Ectodermal cell (in vitro differentiated cells): ENCODE measurements at regions not wholly inside any gene's neighbourhood (a gene's known extent, or its start where the extent isn't known, plus 50 kb on each side); places are given as distances from the start of the nearest gene placed in this dataset.
"Not testable (repeated sequence)": the region's sequence is repeated elsewhere in the genome, so short reads cannot be mapped to it uniquely, and the experiment has no call there.

ENCODE experiments used
- H3K27ac ChIP-seq: 2 replicates; pipeline ENCODE4 v1.7.0; 2013; ENCODE audit warnings: mild to moderate bottlenecking, low read depth, low read length; ENCODE audit not compliant: insufficient read depth, poor library complexity, severe bottlenecking
- H3K27me3 ChIP-seq: 2 replicates; pipeline ENCODE4 v1.7.0; 2013; ENCODE audit warnings: mild to moderate bottlenecking, low read length; ENCODE audit not compliant: insufficient read depth, control insufficient read depth, poor library complexity, severe bottlenecking
- H3K36me3 ChIP-seq: one replicate; pipeline ENCODE4 v1.7.0; 2013; ENCODE audit warnings: low read length; ENCODE audit not compliant: control insufficient read depth, insufficient read depth
- H3K4me1 ChIP-seq: one replicate; pipeline ENCODE4 v1.7.0; 2013; ENCODE audit warnings: low read length; ENCODE audit not compliant: control insufficient read depth, insufficient read depth
- H3K4me3 ChIP-seq: 2 replicates; pipeline ENCODE4 v1.7.0; 2013; ENCODE audit warnings: low read depth, low read length, control low read depth; ENCODE audit not compliant: insufficient read depth
- H3K9me3 ChIP-seq: 2 replicates; pipeline ENCODE4 v1.7.0; 2013; ENCODE audit warnings: mild to moderate bottlenecking, low read length, moderate library complexity; ENCODE audit not compliant: control insufficient read depth
- WGBS, 2 experiments: methylation state at CpG; one replicate each; pipeline ENCODE4 v1.1.7; 2013; ENCODE audit warnings: missing lambda C conversion rate in 2 of 2; 5-methylcytosine and 5-hydroxymethylcytosine counted together

GRCh38 chr5:159519365-159519764 is 189.1 kb upstream of the IL12B start:
- Histone ChIP-seq H3K9me3 (no peaks in the 10 kb centered on the region), H3K27ac (no peak overlapping the region)
- 78 to 80% methylated on average over 7 of the region's 7 CpGs for WGBS, 2 experiments

GRCh38 chr5:159522841-159523240 is 192.6 kb upstream of the IL12B start:
- no peaks in the 10 kb centered on the region for H3K36me3 ChIP-seq
- no peaks in the 10 kb centered on the region for H3K9me3 ChIP-seq
- no peak overlapping the region for H3K4me3 ChIP-seq
- WGBS, 2 experiments = 92 to 94% methylated on average over 2 of the region's 2 CpGs
- H3K4me1 ChIP-seq = no peaks in the 10 kb centered on the region
- no peak overlapping the region for H3K27ac ChIP-seq
- H3K27me3 ChIP-seq = no peaks in the 10 kb centered on the region

More at GRCh38 chr5:159519365-159519764, 189.1 kb upstream of the IL12B start:
- H3K36me3 ChIP-seq = no peaks in the 10 kb centered on the region
- no peak overlapping the region for H3K4me3 ChIP-seq
- no peaks in the 10 kb centered on the region for H3K4me1 ChIP-seq
- no peaks in the 10 kb centered on the region for H3K27me3 ChIP-seq

DNA sequence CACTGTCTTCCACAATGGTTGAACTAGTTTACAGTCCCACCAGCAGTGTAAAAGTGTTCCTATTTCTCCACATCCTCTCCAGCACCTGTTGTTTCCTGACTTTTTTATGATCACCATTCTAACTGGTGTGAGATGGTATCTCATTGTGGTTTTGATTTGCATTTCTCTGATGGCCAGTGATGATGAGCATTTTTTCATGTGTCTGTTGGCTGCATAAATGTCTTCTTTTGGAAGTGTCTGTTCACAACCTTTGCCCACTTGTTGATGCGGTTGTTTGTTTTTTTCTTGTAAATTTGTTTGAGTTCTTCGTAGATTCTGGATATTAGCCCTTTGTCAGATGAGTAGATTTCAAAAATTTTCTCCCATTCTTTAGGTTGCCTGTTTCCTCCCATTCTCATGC is 194.0 kb upstream of the IL12B start:
- H3K36me3 ChIP-seq, H3K9me3 ChIP-seq, H3K4me1 ChIP-seq, H3K4me3 ChIP-seq, H3K27me3 ChIP-seq, H3K27ac ChIP-seq: not testable (repeated sequence)
- 93 to 96% methylated on average over 2 of the region's 2 CpGs for WGBS, 2 experiments

DNA sequence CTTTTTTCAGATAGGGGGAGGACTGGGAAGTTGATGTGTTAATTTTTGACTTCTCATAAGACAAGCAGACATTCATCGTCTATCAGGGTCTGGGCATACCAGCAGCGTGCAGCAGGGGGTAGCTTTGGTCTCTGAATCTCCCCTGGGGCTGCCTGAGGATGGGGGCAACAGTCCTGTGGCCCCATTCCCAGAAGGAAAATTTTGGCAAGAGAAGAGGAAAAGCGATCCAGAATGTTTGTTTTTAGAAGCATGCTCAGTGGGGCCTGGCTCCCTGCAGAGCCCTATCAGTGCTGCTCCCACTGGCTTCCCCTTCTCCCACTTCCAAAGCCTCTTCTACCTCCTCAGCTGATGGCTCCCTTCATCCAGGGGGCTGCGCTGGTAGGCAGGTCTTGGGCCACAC is 194.8 kb upstream of the IL12B start:
- Histone ChIP-seq H3K4me3 (no peak overlapping the region), H3K4me1 (no peaks in the 10 kb centered on the region), H3K27ac (no peak overlapping the region), H3K36me3 (no peaks in the 10 kb centered on the region), H3K9me3 (no peaks in the 10 kb centered on the region), H3K27me3 (no peaks in the 10 kb centered on the region)
- WGBS, 2 experiments = 60 to 67% methylated on average over 4 of the region's 4 CpGs

DNA sequence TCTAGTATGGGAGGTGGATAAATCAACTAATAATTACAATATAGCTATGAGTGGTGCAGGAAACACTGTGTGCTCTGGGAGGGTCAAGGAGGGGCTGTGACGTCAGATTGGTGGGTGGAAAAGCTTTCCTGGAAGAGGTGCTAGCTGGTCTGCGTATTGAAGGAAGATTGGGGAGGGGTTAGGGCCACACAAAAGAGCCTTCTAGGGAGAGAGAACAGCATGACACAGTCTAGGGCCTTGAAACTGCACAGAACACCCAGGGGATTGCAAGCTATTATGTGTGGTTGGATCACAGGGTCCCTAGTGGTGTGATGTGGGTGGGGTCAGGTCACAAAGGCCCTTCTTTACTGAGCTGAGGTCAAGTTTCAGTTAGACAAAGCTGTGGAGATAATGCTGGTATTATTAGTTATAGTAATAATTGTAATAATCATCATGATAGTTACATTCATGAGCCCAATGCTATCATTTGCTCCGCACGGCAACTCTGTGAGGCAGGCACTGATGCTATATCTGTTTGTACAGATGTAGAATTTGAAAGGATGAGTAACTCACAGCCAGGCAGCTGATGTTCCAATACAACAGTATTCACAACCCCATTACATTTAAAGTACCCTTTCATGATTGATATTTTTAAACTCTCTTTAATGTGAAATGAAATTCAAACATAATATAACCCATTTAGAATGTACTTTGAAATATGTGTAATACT is 197.4 kb upstream of the IL12B start:
- H3K4me1 ChIP-seq = no peaks in the 10 kb centered on the region
- H3K4me3 ChIP-seq = no peak overlapping the region
- no peaks in the 10 kb centered on the region for H3K9me3 ChIP-seq
- no peak overlapping the region for H3K27ac ChIP-seq
- H3K27me3 ChIP-seq = no peaks in the 10 kb centered on the region
- no peaks in the 10 kb centered on the region for H3K36me3 ChIP-seq
- 64 to 82% methylated on average over 2 to 4 of the region's 4 CpGs for WGBS, 2 experiments

DNA sequence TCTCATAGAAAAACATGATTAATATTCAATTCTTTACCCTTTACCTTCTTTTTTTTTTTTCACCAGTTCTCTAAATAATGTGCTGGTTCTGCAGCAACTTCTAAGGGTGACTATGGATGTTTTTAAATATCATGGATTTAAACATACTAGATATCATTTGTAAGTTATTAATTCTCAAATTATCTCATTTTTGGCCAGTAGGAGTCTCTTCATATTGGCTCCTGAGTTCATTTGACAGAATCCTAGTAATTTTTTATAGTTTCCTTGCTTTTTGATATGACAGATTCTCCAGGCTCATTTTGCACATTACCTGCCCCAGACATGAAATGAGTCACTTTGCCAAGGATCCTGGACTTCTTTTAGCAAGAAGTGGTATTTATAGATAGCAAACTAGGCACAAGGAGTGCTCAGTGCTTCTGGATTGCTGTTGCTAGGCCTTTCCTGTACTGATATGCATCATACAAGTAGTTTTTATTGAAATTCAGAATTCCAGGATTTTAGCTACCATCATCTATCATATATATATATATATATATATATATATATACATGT is 201.3 kb upstream of the IL12B start:
- Histone ChIP-seq H3K27me3 (no peaks in the 10 kb centered on the region), H3K9me3 (no peaks in the 10 kb centered on the region), H3K4me3 (no peak overlapping the region)

GRCh38 chr5:159533197-159533596 is 202.9 kb upstream of the IL12B start:
- WGBS, 2 experiments = 72 to 74% methylated on average over 5 to 6 of the region's 6 CpGs
- H3K9me3 ChIP-seq = no peaks in the 10 kb centered on the region
- no peaks in the 10 kb centered on the region for H3K36me3 ChIP-seq
- H3K4me1 ChIP-seq = no peaks in the 10 kb centered on the region
- H3K27me3 ChIP-seq = no peaks in the 10 kb centered on the region
- H3K4me3 ChIP-seq = no peak overlapping the region
- H3K27ac ChIP-seq = no peak overlapping the region

More for the DNA sequence above, 201.3 kb upstream of the IL12B start:
- Histone ChIP-seq H3K4me1 (no peaks in the 10 kb centered on the region), H3K36me3 (no peaks in the 10 kb centered on the region), H3K27ac (no peak overlapping the region)

DNA sequence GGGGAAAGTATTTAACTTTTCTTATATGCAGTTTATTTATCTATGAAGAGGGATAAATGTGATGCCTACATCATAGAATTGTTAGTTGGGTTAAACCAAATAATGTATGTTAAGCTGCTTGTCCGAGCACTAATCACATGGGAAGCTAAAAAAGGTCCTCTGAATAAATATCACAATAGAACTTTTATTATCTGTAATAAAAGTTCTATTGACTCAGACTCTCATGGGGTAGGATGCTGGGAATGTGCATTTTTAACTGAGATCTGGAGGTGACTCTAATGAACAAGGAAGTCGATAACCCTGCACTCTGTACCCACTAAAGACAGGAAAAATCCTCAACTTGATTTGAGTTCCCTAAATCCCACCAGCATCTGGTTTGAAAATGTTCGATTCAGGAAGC is 205.9 kb upstream of the IL12B start:
- Histone ChIP-seq H3K4me1 (no peaks in the 10 kb centered on the region), H3K27me3 (no peaks in the 10 kb centered on the region), H3K9me3 (no peaks in the 10 kb centered on the region), H3K27ac (no peak overlapping the region), H3K4me3 (no peak overlapping the region), H3K36me3 (no peaks in the 10 kb centered on the region)
- WGBS, 2 experiments = 88 to 93% methylated on average over 2 to 3 of the region's 3 CpGs

- H3K9me3 ChIP-seq = no peaks in the 10 kb centered on the region
- WGBS, 2 experiments = 93 to 98% methylated on average over 8 of the region's 8 CpGs
- H3K36me3 ChIP-seq = no peaks in the 10 kb centered on the region
- no peaks in the 10 kb centered on the region for H3K27me3 ChIP-seq
- H3K4me1 ChIP-seq = no peaks in the 10 kb centered on the region
- no peak overlapping the region for H3K27ac ChIP-seq
- no peak overlapping the region for H3K4me3 ChIP-seq
Observed at GRCh38 chr5:159536646-159537045, 206.4 kb upstream of the IL12B start.

GRCh38 chr5:159539678-159540077 is 209.4 kb upstream of the IL12B start:
- H3K4me1 ChIP-seq = no peaks in the 10 kb centered on the region
- no peaks in the 10 kb centered on the region for H3K36me3 ChIP-seq
- no peaks in the 10 kb centered on the region for H3K9me3 ChIP-seq
- H3K27ac ChIP-seq = no peak overlapping the region
- 92 to 96% methylated on average over 4 of the region's 4 CpGs for WGBS, 2 experiments
- H3K27me3 ChIP-seq = no peaks in the 10 kb centered on the region
- H3K4me3 ChIP-seq = no peak overlapping the region
